K562 (cell line): ENCODE measurements at regions not wholly inside any gene's neighbourhood (a gene's known extent, or its start where the extent isn't known, plus 50 kb on each side); places are given as distances from the start of the nearest gene placed in this dataset. TPM values are rescaled to one million over a fixed set of nuclear protein-coding genes. Genes with fewer than 3 reads are reported as not detected.

Source experiments
- microRNA-seq: library from miRNA; unstranded; fragments of <30 nt; microRNA quantifications from one replicate; pipeline ENCODE4, GENCODE V29; 2018; ENCODE audit warnings: borderline microRNAs expressed
- small RNA-seq: library from RNA; depleted of rRNA; stranded (forward); fragments of <200 nt; gene quantifications from one replicate; pipeline ENCODE3, GENCODE V24; 2014

Small RNAs in the stretch of these regions (microRNA-seq; reads per million reads assigned to microRNA genes)
- gene MIR3648-1 (not detected), gene MIR3687-1 (not detected), gene MIR6724-1 (not detected), gene MIR6724-2 (not detected)

Small RNAs in the stretch of these regions (small RNA-seq; reads per million reads assigned to genes)
- gene MIR3648-1 (not detected), gene MIR3687-1 (not detected), gene MIR6724-1 (not detected), gene MIR6724-2 (not detected), gene RF01518 (not detected), gene RNA5-8SN2 (not detected)
